SK-N-DZ (cell line): ENCODE measurements at regions not wholly inside any gene's neighbourhood (a gene's known extent, or its start where the extent isn't known, plus 50 kb on each side); places are given as distances from the start of the nearest gene placed in this dataset.
"Not testable (repeated sequence)": the region's sequence is repeated elsewhere in the genome, so short reads cannot be mapped to it uniquely, and the experiment has no call there.

Experiments used
- DNase-seq: peaks from one replicate; pipeline ENCODE4 v3.0.0-alpha.2; 2015; ENCODE audit warnings: low spot score

DNA sequence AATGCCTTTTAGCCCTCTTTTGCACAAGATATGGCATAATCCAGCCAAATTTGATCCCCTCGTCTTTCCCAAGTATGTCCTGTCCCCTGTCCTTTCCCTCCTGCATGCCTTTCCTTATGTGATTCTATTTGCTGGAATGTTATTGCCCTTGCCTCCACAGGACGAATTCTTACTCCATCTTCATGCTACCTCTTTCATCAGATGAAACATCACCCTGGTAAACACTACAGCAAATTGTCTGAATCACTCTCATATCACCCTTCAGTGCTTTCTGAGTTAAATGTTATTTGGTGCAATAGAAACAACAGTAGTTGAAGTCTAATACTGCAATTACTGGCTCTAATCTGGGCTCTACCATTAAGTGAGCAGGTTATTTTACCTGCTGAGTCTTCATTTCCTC, 52.2 kb upstream of the FAT1 start:
- DNase-seq: no peak

GRCh38 chr4:186778134-186778533, 54.5 kb upstream of the FAT1 start:
- DNase-seq: no peak

DNA sequence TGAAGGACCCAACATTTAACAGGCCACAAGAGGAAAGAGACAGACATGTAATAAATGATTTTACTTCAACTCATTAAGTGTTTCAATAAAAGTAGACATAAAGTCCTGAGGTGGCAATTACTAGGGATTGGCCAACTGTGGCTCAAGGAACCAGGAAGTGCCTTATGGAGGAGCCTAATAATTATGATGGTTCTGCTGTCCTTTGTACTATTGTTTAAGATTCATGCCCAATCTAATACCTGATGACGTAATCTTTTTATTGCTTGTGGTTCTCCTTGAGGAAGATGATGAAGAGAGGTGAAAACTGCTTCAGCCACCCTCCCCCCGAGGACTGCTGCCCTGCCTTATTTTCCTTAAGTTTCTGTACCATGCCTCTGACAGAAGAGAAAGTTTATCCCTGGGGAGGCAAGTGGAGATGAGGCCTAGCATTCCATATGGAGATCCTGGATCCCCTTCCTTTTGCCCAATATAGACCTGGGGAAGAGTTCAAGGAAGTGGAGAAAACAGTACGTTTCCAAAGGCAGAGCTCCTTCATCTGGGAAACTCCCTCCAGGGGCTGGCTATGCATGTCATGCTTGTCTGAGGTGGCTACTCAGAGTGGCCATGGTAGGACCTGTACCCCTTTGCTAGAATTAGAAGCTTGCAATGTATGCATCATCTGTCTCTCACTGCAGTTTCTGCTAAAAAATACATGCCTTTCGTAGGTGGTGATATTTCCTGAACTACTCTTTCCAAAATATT, 56.8 kb upstream of the FAT1 start:
- DNase-seq: no peak

DNA sequence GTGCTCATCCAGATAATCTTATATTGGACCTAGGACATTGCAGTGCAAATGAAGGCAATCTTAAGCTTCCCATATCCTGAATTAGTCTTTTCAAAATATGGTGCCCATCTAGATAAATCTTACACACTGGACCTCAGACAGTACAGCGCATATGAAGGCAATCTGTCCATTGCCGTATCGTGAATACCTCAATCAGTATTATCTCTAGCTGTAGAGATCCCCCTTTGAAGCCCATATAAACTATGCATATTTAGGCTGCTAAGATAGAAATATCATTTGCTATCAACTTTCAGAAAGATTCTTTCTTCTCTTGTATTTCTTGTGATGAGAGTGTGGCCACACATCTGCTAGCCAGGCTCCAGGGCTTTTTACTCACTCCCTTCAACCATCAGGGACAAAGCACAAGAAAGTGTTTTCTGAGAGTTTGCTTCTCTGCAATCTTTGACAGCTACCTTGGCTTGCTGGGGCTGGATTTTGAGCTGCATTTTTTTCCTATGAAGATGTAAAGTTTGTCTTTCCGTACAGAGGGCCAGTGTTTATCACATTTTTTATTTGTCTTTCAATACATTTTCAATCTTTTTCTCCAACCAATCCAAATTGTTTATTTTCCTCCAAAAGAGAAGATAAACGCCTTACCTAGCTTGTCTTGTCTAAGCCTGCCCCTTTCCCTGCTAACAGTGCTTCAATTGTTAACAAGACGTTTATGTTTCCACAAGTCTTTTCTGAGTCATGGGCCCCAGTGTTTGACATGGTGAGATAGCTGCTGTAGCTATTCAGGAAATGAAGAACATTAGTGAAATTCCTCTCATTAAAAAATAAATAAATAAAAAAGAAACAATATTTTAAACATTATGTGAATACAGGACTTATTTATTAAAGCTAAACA, 57.6 kb upstream of the FAT1 start:
- DNase-seq: no peak

DNA sequence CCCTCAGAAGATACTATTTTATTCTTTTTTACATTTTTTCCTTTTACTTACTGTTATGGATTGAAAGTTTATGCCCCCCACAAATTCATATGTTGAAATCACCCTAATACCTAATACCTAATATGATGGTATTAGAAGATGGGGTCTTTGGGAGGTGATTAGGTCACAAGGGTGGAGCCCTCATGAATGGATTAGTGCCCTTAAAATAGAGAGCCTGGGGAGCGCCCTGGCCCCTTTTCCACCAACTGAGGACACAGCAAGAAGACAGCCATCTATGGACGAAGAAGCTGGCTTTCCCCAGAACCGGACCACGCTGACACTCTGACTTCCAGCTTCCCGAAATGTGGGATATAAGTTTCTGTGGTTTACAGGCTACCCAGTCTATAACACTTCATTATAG, 58.6 kb upstream of the FAT1 start:
- no peak for DNase-seq

GRCh38 chr4:186787536-186787935, 63.9 kb upstream of the FAT1 start:
- no peak for DNase-seq

DNA sequence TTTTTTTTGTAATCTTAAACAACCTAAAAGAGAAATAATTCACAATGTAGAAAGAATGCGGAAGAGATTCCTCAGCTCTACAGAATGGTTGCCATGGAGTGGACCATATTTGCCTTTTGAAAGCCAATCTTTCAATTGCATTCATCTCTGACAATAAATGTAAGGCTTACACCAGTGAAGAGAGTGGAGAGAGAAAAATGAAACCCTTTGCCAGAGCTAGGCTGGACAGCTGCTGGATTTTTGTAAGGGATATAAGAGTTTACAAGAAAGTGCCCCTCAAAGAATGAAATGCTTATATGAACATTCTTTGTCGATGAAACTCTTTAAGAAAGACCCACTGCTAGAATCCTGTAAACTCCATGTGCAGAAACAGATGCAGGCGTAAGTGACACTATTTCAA, 66.0 kb upstream of the FAT1 start:
- no peak for DNase-seq

DNA sequence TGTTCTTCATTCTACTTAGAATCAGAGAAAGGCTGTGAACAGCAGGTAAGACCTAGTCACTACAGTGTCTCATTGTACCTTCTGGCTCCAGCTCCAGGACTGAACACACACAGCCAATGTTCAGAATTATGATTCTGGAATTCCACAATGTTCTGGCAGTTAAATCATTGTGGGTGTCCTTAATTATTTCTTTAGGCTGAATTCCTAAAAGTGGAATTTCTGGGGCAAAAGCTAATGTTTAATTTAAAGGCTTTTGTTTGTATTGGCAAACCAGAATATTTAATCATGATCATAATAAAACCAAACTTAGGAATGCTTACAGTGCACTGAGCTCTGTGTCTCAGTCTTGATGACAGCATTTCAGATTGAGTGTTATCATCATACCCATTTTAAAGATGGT, 67.0 kb upstream of the FAT1 start:
- DNase-seq: no peak

DNA sequence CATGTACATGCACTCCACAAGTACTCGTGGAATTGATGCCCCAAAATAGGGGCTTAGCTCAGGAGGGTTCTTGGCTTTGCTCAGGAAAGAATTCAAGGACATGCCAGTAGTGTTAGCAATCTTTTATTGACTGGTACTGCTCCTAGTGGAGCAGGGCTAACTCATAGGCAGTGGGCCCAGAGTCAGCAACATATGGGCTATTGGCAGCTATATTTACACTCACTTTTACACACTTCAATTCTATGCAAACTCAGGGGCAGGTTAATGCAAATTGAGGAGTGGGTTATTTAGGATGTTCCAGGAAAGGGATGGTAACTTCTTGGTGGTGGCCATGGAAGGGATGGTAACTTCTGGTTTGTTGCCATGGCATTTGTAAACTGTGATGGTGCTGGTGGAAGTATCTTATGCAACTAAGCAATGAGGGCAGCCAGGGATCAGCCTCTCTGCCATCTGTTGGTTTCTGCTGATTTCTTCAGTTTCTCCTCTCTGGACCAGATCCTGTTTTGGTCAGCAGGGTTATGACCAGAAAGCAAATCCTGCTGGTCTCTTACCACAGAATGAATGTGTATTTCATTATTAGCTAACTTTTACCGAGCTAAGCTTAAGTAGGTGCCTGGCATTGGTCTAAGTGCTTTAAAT, 69.2 kb upstream of the FAT1 start:
- DNase-seq: no peak

- DNase-seq: no peak
Observed at GRCh38 chr4:186798951-186799659, 75.4 kb upstream of the FAT1 start.

GRCh38 chr4:186805020-186805820, 81.6 kb upstream of the FAT1 start:
- DNase-seq: no peak

GRCh38 chr4:186805917-186806316, 82.3 kb upstream of the FAT1 start:
- DNase-seq: not testable (repeated sequence)

GRCh38 chr4:186806679-186807421, 83.2 kb upstream of the FAT1 start:
- DNase-seq: no peak

- DNase-seq: no peak
Observed at GRCh38 chr4:186807808-186808629, 84.4 kb upstream of the FAT1 start.

DNA sequence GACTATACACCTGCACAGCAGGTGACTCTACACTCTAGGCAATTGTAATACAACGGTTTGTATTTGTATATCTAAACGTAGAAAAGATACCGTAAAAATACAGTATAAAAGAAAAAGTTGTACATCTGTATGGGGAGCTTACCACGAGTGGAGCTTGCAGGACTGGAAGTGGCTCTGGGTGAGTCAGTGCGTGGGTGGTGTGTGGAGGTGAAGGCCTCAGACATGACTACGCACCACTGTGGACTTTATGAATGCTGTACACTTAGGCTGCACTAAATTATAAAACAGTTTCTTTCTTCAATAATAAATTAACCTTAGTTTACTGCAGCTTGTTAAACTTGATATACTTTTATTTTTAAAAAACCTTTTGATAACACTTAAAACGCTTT, 85.0 kb upstream of the FAT1 start:
- DNase-seq: no peak

- no peak for DNase-seq
Observed at GRCh38 chr4:186809070-186809469, 85.4 kb upstream of the FAT1 start.

DNA sequence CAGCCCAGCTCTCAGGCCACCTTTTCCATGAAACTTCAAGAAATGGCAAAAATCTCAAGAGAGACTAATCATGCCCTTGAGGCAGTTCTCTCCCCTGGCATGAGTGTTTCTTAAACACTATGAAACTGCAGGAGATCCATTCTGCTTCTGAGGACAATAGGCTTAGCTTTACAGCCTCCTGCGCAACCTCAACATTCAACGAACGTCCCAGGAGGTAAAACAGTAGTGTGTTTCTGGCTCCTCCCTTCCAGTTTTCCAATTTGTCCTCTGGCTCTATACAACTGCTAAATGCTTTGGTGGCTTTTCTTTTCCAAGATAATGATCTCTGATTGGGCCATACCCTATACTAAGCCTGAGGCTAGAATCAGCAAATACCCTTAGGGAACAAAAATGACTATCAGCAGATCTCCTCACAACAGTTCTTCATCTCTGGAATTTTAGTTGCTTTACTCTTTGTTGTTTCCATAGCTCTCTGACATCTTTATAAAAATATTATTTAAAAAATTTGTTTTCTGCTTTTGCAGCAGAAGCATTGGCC, 87.0 kb upstream of the FAT1 start:
- DNase-seq: no peak

DNA sequence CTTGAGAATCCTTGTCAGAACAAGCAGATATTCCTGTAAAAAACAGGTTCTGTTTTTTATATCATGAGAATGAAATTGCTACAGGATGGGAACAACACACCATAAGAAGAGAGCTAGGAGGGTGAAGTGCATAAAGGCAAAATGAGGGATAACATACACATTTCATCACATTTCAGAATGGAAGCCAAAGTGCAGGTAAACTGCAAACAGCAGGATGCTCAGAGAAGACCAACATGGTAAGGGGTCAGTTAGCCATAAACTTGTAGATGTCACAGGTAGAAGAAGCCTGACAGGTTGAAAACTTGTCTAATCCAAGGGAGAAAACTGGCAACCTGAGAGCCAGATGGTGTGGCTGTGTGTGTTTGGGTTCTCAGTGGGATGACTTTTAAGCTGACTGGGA, 88.9 kb upstream of the FAT1 start:
- DNase-seq: no peak

DNA sequence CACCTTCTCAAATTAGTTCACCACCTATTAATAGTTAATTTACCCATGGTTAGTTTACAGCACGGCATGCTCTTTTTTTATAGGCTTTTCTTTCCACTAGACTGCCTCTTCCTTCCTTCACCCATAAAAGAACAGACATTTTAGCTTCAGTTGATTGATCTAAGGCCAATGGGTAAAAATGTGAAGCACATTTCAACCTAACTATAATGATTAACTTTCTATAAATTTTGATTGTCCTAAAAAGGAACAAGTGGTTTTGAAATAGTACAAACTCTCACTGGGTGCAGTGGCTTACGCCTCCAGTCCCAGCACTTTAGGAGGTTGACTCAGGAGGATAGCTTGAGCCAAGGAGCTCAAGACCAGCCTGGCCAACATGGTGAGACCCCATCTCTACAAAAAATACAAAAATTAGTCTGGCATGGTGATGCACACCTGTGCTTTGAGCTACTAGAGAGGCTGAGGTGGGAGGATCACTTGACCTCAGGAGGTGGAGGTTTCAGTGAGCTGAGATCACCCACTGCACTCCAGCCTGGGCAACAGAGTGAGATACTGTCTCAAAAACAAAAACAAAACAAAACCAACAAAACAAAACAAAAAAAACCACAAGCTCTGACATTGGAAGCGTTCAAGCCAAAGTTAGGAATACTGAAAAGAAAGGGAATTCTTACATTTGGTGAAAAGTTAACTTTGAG, 89.9 kb upstream of the FAT1 start:
- DNase-seq: no peak
